ENCODE measurements at regions not wholly inside any gene's neighbourhood (a gene's known extent, or its start where the extent isn't known, plus 50 kb on each side); places are given as distances from the start of the nearest gene placed in this dataset.

DNA sequence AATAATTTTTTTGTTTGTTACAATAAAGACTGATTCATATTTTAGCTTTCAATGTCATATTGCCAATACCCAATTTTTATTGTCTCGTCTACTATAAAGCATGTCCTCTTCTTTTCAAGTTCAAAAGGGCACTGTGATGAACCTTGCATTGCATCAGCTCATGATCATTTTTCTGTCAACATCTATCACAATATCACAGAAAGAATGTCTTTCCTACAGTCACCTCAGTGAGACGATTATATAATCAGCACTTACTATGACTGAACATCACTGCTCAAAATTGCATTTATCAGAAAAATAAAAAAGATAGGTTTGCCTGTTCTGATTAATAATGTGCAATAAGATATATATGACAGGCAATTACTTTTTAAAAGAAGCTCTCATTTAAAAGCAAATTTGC lies 228.7 kb upstream of the LRFN5 start:
- Histone ChIP-seq H3K4me1 (ENCODE audit: control insufficient read depth in 4 of 4, insufficient read depth in 4 of 4, low read length in 3 of 4) (no peaks in the 10 kb centered on the region), H3K9ac (ENCODE audit: low read depth in 1 of 2, low read length in 2 of 2) (no peak overlapping the region), H3K4me3 (ENCODE audit: low read depth in 1 of 3, low read length in 3 of 3) (no peak overlapping the region), H3K9me3 (ENCODE audit: control insufficient read depth in 4 of 4, low read length in 3 of 4) (no peaks in the 10 kb centered on the region), H3K27me3 (ENCODE audit: control insufficient read depth in 4 of 4, insufficient read depth in 4 of 4, low read length in 3 of 4) (no peaks in the 10 kb centered on the region), H3K27ac (ENCODE audit: low read depth in 1 of 2, low read length in 2 of 2) (no peak overlapping the region), H3K36me3 (ENCODE audit: control insufficient read depth in 4 of 4, insufficient read depth in 3 of 4, low read depth in 1 of 4, low read length in 3 of 4) (no peaks in the 10 kb centered on the region)
- no peak for DNase-seq (ENCODE audit: low spot score)
- 75% methylated on average over 2 of the region's 2 CpGs for WGBS
- TF ChIP-seq, protein P1, sequence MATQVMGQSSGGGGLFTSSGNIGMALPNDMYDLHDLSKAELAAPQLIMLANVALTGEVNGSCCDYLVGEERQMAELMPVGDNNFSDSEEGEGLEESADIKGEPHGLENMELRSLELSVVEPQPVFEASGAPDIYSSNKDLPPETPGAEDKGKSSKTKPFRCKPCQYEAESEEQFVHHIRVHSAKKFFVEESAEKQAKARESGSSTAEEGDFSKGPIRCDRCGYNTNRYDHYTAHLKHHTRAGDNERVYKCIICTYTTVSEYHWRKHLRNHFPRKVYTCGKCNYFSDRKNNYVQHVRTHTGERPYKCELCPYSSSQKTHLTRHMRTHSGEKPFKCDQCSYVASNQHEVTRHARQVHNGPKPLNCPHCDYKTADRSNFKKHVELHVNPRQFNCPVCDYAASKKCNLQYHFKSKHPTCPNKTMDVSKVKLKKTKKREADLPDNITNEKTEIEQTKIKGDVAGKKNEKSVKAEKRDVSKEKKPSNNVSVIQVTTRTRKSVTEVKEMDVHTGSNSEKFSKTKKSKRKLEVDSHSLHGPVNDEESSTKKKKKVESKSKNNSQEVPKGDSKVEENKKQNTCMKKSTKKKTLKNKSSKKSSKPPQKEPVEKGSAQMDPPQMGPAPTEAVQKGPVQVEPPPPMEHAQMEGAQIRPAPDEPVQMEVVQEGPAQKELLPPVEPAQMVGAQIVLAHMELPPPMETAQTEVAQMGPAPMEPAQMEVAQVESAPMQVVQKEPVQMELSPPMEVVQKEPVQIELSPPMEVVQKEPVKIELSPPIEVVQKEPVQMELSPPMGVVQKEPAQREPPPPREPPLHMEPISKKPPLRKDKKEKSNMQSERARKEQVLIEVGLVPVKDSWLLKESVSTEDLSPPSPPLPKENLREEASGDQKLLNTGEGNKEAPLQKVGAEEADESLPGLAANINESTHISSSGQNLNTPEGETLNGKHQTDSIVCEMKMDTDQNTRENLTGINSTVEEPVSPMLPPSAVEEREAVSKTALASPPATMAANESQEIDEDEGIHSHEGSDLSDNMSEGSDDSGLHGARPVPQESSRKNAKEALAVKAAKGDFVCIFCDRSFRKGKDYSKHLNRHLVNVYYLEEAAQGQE (IDR thresholded peaks at IDR 0.05), result no peak
- no peak for TF ChIP-seq HNF4A (conservative IDR thresholded peaks at IDR 0.05)
- TF ChIP-seq NR2F2 (IDR thresholded peaks at IDR 0.05), result no peak
- TF ChIP-seq, protein P2, sequence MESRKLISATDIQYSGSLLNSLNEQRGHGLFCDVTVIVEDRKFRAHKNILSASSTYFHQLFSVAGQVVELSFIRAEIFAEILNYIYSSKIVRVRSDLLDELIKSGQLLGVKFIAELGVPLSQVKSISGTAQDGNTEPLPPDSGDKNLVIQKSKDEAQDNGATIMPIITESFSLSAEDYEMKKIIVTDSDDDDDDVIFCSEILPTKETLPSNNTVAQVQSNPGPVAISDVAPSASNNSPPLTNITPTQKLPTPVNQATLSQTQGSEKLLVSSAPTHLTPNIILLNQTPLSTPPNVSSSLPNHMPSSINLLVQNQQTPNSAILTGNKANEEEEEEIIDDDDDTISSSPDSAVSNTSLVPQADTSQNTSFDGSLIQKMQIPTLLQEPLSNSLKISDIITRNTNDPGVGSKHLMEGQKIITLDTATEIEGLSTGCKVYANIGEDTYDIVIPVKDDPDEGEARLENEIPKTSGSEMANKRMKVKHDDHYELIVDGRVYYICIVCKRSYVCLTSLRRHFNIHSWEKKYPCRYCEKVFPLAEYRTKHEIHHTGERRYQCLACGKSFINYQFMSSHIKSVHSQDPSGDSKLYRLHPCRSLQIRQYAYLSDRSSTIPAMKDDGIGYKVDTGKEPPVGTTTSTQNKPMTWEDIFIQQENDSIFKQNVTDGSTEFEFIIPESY (IDR thresholded peaks at IDR 0.05), result no peak
- TF ChIP-seq FOXA2 (IDR thresholded peaks at IDR 0.05), result no peak
- TF ChIP-seq SP1 (IDR thresholded peaks at IDR 0.05), result no peak
- TF ChIP-seq GABPA (IDR thresholded peaks at IDR 0.05 in 1 of 2, conservative IDR thresholded peaks at IDR 0.05 in 1 of 2), result no peak
- TF ChIP-seq, protein P3, sequence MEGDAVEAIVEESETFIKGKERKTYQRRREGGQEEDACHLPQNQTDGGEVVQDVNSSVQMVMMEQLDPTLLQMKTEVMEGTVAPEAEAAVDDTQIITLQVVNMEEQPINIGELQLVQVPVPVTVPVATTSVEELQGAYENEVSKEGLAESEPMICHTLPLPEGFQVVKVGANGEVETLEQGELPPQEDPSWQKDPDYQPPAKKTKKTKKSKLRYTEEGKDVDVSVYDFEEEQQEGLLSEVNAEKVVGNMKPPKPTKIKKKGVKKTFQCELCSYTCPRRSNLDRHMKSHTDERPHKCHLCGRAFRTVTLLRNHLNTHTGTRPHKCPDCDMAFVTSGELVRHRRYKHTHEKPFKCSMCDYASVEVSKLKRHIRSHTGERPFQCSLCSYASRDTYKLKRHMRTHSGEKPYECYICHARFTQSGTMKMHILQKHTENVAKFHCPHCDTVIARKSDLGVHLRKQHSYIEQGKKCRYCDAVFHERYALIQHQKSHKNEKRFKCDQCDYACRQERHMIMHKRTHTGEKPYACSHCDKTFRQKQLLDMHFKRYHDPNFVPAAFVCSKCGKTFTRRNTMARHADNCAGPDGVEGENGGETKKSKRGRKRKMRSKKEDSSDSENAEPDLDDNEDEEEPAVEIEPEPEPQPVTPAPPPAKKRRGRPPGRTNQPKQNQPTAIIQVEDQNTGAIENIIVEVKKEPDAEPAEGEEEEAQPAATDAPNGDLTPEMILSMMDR (IDR thresholded peaks at IDR 0.05; ENCODE audit: low read depth, low read length, missing input control), result no peak
- TF ChIP-seq EGR1 (IDR thresholded peaks at IDR 0.05; ENCODE audit: low read depth in 2 of 2), result no peak
- TF ChIP-seq, protein P4, sequence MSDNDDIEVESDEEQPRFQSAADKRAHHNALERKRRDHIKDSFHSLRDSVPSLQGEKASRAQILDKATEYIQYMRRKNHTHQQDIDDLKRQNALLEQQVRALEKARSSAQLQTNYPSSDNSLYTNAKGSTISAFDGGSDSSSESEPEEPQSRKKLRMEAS (IDR thresholded peaks at IDR 0.05), result no peak
- no peak for TF ChIP-seq JUND (IDR thresholded peaks at IDR 0.05)
- no peak for TF ChIP-seq YY1 (IDR thresholded peaks at IDR 0.05)
- no peak for TF ChIP-seq RAD21 (IDR thresholded peaks at IDR 0.05)
- TF ChIP-seq HNF4G (IDR thresholded peaks at IDR 0.05), result no peak
- no peak for TF ChIP-seq ATF3 (IDR thresholded peaks at IDR 0.05)
- no peak for TF ChIP-seq RXRA (IDR thresholded peaks at IDR 0.05)

DNA sequence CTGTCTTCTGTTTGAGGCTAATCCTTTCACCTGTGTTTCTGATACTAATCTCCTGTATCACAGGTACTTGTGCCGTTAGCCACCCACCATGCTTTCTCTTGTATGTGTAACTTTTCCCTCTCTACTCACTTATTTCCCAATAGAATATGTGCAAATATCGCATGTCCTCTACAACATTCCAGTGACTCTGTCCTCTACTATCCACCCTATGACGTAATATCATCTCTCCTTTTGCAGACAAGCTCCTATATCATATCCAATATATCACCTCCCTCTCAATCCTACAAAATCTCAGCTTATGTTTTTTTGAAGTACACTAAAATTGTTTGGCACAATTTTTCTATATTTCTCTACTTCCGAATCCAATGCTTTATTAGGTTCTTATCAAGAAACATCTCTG lies 232.6 kb upstream of the LRFN5 start:
- no peak overlapping the region for H3K4me3 ChIP-seq (ENCODE audit: low read depth in 1 of 3, low read length in 3 of 3)
- H3K27me3 ChIP-seq (ENCODE audit: control insufficient read depth in 4 of 4, insufficient read depth in 4 of 4, low read length in 3 of 4), result no peaks in the 10 kb centered on the region
- H3K4me1 ChIP-seq (ENCODE audit: control insufficient read depth in 4 of 4, insufficient read depth in 4 of 4, low read length in 3 of 4), result no peaks in the 10 kb centered on the region
- no peak overlapping the region for H3K27ac ChIP-seq (ENCODE audit: low read depth in 1 of 2, low read length in 2 of 2)
- 76% methylated on average over 4 of the region's 4 CpGs for WGBS
- H3K36me3 ChIP-seq (ENCODE audit: control insufficient read depth in 4 of 4, insufficient read depth in 3 of 4, low read depth in 1 of 4, low read length in 3 of 4), result no peaks in the 10 kb centered on the region
- H3K9ac ChIP-seq (ENCODE audit: low read depth in 1 of 2, low read length in 2 of 2), result no peak overlapping the region
- H3K9me3 ChIP-seq (ENCODE audit: control insufficient read depth in 4 of 4, low read length in 3 of 4), result no peaks in the 10 kb centered on the region
- TF ChIP-seq GABPA (IDR thresholded peaks at IDR 0.05 in 1 of 2, conservative IDR thresholded peaks at IDR 0.05 in 1 of 2) (no peak), JUND (IDR thresholded peaks at IDR 0.05) (no peak), EGR1 (IDR thresholded peaks at IDR 0.05; ENCODE audit: low read depth in 2 of 2) (no peak), RAD21 (IDR thresholded peaks at IDR 0.05) (no peak), FOXA1 (IDR thresholded peaks at IDR 0.05) (no peak), HNF4G (IDR thresholded peaks at IDR 0.05) (no peak), NR2F2 (IDR thresholded peaks at IDR 0.05) (no peak), YY1 (IDR thresholded peaks at IDR 0.05) (no peak), HNF4A (conservative IDR thresholded peaks at IDR 0.05) (no peak), SP1 (IDR thresholded peaks at IDR 0.05) (no peak), RXRA (IDR thresholded peaks at IDR 0.05) (no peak)
- TF ChIP-seq, protein P1 (IDR thresholded peaks at IDR 0.05), result no peak
- TF ChIP-seq, protein P2 (IDR thresholded peaks at IDR 0.05), result no peak
- TF ChIP-seq, protein P4 (IDR thresholded peaks at IDR 0.05), result no peak
- DNase-seq (ENCODE audit: low spot score), result no peak
